ENCODE measurements at regions not wholly inside any gene's neighbourhood (a gene's known extent, or its start where the extent isn't known, plus 50 kb on each side); places are given as distances from the start of the nearest gene placed in this dataset.

DNA sequence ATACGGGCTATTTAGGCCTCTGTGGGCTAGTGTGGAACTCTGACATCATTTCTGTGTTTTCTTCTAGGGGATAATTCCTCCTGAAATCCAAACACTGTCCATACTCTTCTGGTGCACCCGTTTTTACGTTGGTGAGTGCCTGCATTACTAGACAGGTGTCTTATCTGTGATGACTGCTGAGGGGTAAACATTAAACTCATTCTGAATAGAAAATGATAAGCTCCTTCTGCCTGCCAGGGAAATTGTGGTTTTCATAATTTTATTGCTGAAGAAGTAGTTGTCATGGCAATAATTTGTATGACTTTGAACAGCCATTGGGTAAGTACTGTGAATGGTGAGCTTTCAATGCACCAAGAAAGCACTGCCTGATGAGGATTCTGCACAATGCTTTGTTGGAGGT, 705.6 kb downstream of the UTRN start:
- TF ChIP-seq EP300 (IDR thresholded peaks at IDR 0.05) (no peak), POLR2A (IDR thresholded peaks at IDR 0.05) (no peak)

All from gastroesophageal sphincter (tissue), 2 donors.